ENCODE measurements at regions not wholly inside any gene's neighbourhood (a gene's known extent, or its start where the extent isn't known, plus 50 kb on each side); places are given as distances from the start of the nearest gene placed in this dataset.

GRCh38 chr7:84474436-84474835 is 279.8 kb upstream of the SEMA3A start:
- TF ChIP-seq SIN3A (IDR thresholded peaks at IDR 0.05; ENCODE audit: borderline replicate concordance, insufficient read depth, low read length) (no peak), FOXP2 (optimal IDR thresholded peaks at IDR 0.05; ENCODE audit: borderline replicate concordance, extremely low read depth, extremely low read length, insufficient read depth) (no peak)

- TF ChIP-seq FOXP2 (optimal IDR thresholded peaks at IDR 0.05; ENCODE audit: borderline replicate concordance, extremely low read depth, extremely low read length, insufficient read depth) (no peak), TAF1 (IDR thresholded peaks at IDR 0.05; ENCODE audit: borderline replicate concordance, insufficient read depth, low read length) (no peak), REST (IDR thresholded peaks at IDR 0.05; ENCODE audit: insufficient read depth in 1 of 2, low read depth in 2 of 2, low read length in 2 of 2) (no peak), POLR2AphosphoS5 (IDR thresholded peaks at IDR 0.05; ENCODE audit: low read depth, low read length) (no peak), SIN3A (IDR thresholded peaks at IDR 0.05; ENCODE audit: borderline replicate concordance, insufficient read depth, low read length) (no peak)
Measured at GRCh38 chr7:84471576-84471975, 277.0 kb upstream of the SEMA3A start.

- TF ChIP-seq FOXP2 (optimal IDR thresholded peaks at IDR 0.05; ENCODE audit: borderline replicate concordance, extremely low read depth, extremely low read length, insufficient read depth), result no peak
- TF ChIP-seq REST (IDR thresholded peaks at IDR 0.05; ENCODE audit: insufficient read depth in 1 of 2, low read depth in 2 of 2, low read length in 2 of 2), result no peak
- TF ChIP-seq POLR2AphosphoS5 (IDR thresholded peaks at IDR 0.05; ENCODE audit: low read depth, low read length), result no peak
- no peak for TF ChIP-seq TAF1 (IDR thresholded peaks at IDR 0.05; ENCODE audit: borderline replicate concordance, insufficient read depth, low read length)
- TF ChIP-seq SIN3A (IDR thresholded peaks at IDR 0.05; ENCODE audit: borderline replicate concordance, insufficient read depth, low read length), result no peak
Measured at GRCh38 chr7:84469034-84469433, 274.4 kb upstream of the SEMA3A start.

GRCh38 chr7:84462259-84462658 is 267.7 kb upstream of the SEMA3A start:
- no peak for TF ChIP-seq FOXP2 (optimal IDR thresholded peaks at IDR 0.05; ENCODE audit: borderline replicate concordance, extremely low read depth, extremely low read length, insufficient read depth)
- TF ChIP-seq SIN3A (IDR thresholded peaks at IDR 0.05; ENCODE audit: borderline replicate concordance, insufficient read depth, low read length), result no peak
- no peak for TF ChIP-seq REST (IDR thresholded peaks at IDR 0.05; ENCODE audit: insufficient read depth in 1 of 2, low read depth in 2 of 2, low read length in 2 of 2)
- no peak for TF ChIP-seq TAF1 (IDR thresholded peaks at IDR 0.05; ENCODE audit: borderline replicate concordance, insufficient read depth, low read length)
- no peak for TF ChIP-seq POLR2AphosphoS5 (IDR thresholded peaks at IDR 0.05; ENCODE audit: low read depth, low read length)

GRCh38 chr7:84461093-84461492 is 266.5 kb upstream of the SEMA3A start:
- TF ChIP-seq SIN3A (IDR thresholded peaks at IDR 0.05; ENCODE audit: borderline replicate concordance, insufficient read depth, low read length), result no peak
- TF ChIP-seq FOXP2 (optimal IDR thresholded peaks at IDR 0.05; ENCODE audit: borderline replicate concordance, extremely low read depth, extremely low read length, insufficient read depth), result no peak
- TF ChIP-seq REST (IDR thresholded peaks at IDR 0.05; ENCODE audit: insufficient read depth in 1 of 2, low read depth in 2 of 2, low read length in 2 of 2), result no peak
- TF ChIP-seq POLR2AphosphoS5 (IDR thresholded peaks at IDR 0.05; ENCODE audit: low read depth, low read length), result no peak
- TF ChIP-seq TAF1 (IDR thresholded peaks at IDR 0.05; ENCODE audit: borderline replicate concordance, insufficient read depth, low read length), result no peak

Data from PFSK-1 (cell line).